Lower leg skin (tissue), 4 donors: ENCODE measurements at regions not wholly inside any gene's neighbourhood (a gene's known extent, or its start where the extent isn't known, plus 50 kb on each side); places are given as distances from the start of the nearest gene placed in this dataset.

Source experiments
- DNase-seq, 2 donors: peaks; one replicate each; pipeline ENCODE4 v3.0.0-alpha.2; 2019; ENCODE audit warnings: low spot score in 2 of 2
- H3K4me3 ChIP-seq: fragments of 200-600 bp; sonication (generic); 2 replicates; pipeline ENCODE4 v1.5.1; 2017; ENCODE audit warnings: mild to moderate bottlenecking, low read depth; ENCODE audit not compliant: poor library complexity, severe bottlenecking
- CTCF ChIP-seq, 3 donors: fragments of 450-650 bp; IDR thresholded peaks; one replicate each; pipeline ENCODE4 v1.5.1; 2016; ENCODE audit warnings: antibody characterized with exemption in 3 of 3, mild to moderate bottlenecking in 3 of 3, moderate library complexity in 2 of 3
- POLR2A ChIP-seq, 2 donors: fragments of 450-650 bp; IDR thresholded peaks; one replicate each; pipeline ENCODE4 v1.6.1; 2016 to 2017; ENCODE audit warnings: antibody characterized with exemption in 2 of 2, mild to moderate bottlenecking in 1 of 2, moderate library complexity in 1 of 2
- WGBS, 2 donors: methylation state at CpG; one replicate each; pipeline ENCODE4 v1.1.5; 2018; 5-methylcytosine and 5-hydroxymethylcytosine counted together
- intact Hi-C: fragments of 100-400 bp; cut with DNase I; formaldehyde crosslinking; loops from one replicate; pipeline ENCODE4 v1.15.0; 2023; ENCODE audit warnings: low total_unique reads

GRCh38 chr3:153901991-153902390, 219.2 kb upstream of the ARHGEF26 start:
- intact Hi-C loops, result no loop called here

GRCh38 chr3:153903430-153903829, 217.8 kb upstream of the ARHGEF26 start:
- DNase-seq, result no peak
- H3K4me3 ChIP-seq, result no peak overlapping the region
- intact Hi-C loops, result no loop called here
- TF ChIP-seq CTCF (IDR thresholded peaks at IDR 0.05) (no peak), POLR2A (IDR thresholded peaks at IDR 0.05) (no peak)

More at GRCh38 chr3:153901991-153902390, 219.2 kb upstream of the ARHGEF26 start:
- no peak for TF ChIP-seq CTCF (IDR thresholded peaks at IDR 0.05)
- DNase-seq, result no peak
- no peak overlapping the region for H3K4me3 ChIP-seq
- 89% methylated on average over 3 of the region's 3 CpGs for WGBS, 2 donors

- no peak overlapping the region for H3K4me3 ChIP-seq
- TF ChIP-seq CTCF (IDR thresholded peaks at IDR 0.05), result no peak
- TF ChIP-seq POLR2A (IDR thresholded peaks at IDR 0.05), result no peak
- 49 to 60% methylated on average over 2 of the region's 2 CpGs for WGBS, 2 donors
- intact Hi-C loops, result no loop called here
- DNase-seq, result no peak
These were observed 214.8 kb upstream of the ARHGEF26 start for GRCh38 chr3:153906366-153906765.

GRCh38 chr3:153910387-153910786, 210.8 kb upstream of the ARHGEF26 start:
- TF ChIP-seq POLR2A (IDR thresholded peaks at IDR 0.05) (no peak), CTCF (IDR thresholded peaks at IDR 0.05) (no peak)
- intact Hi-C loops, result no loop called here
- H3K4me3 ChIP-seq, result no peak overlapping the region
- no peak for DNase-seq
- WGBS, 2 donors, result 40 to 54% methylated on average over 1 of the region's 1 CpG

- no peak for TF ChIP-seq POLR2A (IDR thresholded peaks at IDR 0.05)
- no peak for TF ChIP-seq CTCF (IDR thresholded peaks at IDR 0.05)
- intact Hi-C loops, result no loop called here
- DNase-seq, result no peak
- H3K4me3 ChIP-seq, result no peak overlapping the region
- WGBS, 2 donors, result 88% methylated on average over 2 of the region's 2 CpGs
These were observed 210.1 kb upstream of the ARHGEF26 start for GRCh38 chr3:153911116-153911515.

- TF ChIP-seq POLR2A (IDR thresholded peaks at IDR 0.05), result no peak
- TF ChIP-seq CTCF (IDR thresholded peaks at IDR 0.05), result no peak
- no peak for DNase-seq
- intact Hi-C loops, result no loop called here
- 55 to 76% methylated on average over 1 of the region's 1 CpG for WGBS, 2 donors
- no peak overlapping the region for H3K4me3 ChIP-seq
These were observed 201.4 kb upstream of the ARHGEF26 start for GRCh38 chr3:153919773-153920172.
